GM19023 (cell line): ENCODE measurements at regions not wholly inside any gene's neighbourhood (a gene's known extent, or its start where the extent isn't known, plus 50 kb on each side); places are given as distances from the start of the nearest gene placed in this dataset.
"Not testable (repeated sequence)": the region's sequence is repeated elsewhere in the genome, so short reads cannot be mapped to it uniquely, and the experiment has no call there.

Source experiments
- ATAC-seq: cut with Tn5 transposase; IDR thresholded peaks from one replicate; pipeline ENCODE4 v1.9.1; 2021; ENCODE audit warnings: mild to moderate bottlenecking, moderate library complexity; ENCODE audit not compliant: unreplicated experiment

GRCh38 chr6:16912756-16913155 lies 151.5 kb upstream of the ATXN1 start:
- no peak for ATAC-seq

DNA sequence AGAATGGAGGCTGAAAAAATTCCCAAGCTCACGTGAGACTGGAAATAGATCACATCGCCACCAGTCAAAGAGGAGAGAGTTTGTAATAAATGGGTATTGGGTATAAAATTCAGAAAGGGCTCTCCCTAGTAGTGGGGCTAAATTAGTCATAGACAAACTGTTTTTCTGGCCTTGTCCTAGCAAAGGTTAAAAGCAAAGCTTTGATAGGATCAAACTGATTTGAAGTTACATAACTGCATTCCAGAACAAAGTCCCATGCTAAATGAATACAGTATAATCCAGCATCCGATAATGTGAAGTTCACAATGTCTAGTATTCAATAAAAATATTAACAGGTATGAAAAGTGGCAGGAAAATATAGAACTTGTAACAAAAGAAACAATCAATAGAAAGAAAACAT lies 149.8 kb upstream of the ATXN1 start:
- ATAC-seq = no peak

DNA sequence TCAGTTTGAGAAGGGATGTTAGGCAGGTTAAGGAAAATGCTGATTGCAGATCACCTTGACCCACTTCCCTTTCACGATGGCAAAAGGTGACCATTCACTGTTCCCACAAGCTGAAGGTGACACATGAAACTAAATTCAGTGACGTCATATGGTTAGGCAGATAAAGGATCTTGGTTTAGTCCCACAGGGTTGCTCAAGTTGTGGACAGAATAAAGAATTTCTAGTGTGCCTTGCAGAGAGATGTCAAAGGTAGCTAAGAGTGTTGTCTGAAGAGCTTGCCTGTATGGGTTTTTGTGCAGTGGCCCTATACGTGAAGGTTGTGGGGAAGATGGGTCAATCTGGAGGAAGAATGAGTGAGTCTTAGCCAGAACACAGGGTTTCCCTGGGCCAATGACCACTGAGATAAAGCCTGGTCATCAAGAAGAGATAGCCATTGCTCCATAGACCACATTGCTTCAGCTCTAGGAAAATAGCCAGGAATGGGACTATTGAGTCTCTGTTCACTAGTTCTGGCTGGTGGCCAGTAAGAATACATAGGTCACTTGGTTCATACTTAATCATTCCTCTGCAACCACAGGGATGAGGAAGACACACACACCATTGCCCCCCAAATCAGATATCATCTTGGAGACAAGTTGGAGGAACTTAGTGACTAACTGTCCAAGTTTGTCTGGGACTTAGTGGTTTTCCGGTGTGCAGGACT lies 148.5 kb upstream of the ATXN1 start:
- no peak for ATAC-seq

DNA sequence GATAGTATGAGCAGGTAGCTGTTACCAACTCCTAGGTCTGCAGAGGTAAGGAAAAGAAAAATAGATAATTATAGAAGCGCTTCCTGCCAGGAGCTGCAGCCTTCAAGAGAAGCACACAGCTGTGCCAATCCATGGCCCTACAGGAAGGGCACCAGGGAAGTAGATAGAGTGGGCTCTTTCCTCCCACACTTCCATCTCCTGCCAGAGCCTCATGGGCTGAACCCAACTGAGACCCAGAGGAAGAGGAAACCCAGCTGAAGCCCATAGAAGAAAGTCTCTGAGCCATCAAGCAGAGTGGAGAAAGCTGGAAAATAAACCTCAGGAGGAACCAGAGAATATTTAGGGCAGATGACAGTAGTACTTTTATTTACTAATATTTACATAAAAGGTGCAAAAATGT lies 146.7 kb upstream of the ATXN1 start:
- ATAC-seq = no peak

DNA sequence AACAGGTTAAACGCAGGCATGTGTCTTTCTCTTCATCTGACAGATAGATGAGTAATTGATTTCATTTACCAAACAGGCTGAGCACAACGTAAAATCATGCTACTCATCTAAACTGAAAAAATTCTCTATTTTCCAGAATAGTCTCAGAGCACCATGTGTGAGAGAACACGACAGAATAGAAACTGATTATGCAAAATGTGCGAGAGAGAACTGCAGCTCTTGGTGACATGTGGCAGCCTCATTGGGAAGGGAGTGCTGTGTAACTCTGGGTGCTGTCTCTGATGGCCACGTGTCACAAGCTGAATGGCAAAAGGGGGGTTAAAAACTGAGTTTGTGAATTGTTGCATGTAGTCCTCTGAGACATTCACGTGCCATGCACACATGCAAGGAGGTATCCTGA lies 143.7 kb upstream of the ATXN1 start:
- no peak for ATAC-seq

- no peak for ATAC-seq
These were observed 142.2 kb upstream of the ATXN1 start for GRCh38 chr6:16903470-16903869.

DNA sequence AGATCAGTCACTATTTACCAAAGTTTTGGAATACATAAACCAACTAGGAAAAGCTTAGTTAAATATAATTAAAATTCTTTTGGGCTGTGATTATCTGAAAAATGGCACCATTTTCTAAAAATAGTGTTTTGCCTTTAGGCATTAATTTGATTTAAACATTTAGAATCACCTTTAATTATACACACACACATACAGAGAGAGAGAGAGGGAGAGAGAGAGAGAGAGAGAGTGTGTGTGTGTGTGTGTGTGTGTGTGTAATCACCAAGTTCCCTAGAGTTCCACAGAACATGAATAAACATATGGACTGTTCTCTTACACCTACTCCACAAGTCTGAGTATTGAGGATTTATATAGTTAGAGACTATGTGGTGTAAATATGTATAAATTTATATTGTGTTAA lies 141.2 kb upstream of the ATXN1 start:
- ATAC-seq = no peak

GRCh38 chr6:16901782-16902181 lies 140.5 kb upstream of the ATXN1 start:
- no peak for ATAC-seq

DNA sequence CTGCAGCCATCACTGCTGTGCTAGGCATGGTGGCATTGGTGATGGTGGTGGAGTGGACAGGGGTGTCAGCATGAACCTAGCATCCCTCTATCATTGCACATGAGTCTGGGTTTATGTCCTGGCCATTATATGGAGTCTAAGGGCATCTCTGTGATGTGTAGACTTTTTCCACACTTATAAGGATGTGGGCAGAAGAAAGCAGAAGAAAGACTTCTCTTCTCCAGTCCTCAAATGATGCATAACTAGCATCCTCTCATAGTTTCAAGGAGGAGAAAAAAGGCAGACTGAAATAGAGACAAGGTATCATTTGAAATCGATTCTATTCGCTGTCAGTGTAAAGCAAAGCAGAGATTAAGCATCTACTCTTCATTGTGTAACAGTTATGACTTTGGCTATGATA lies 140.0 kb upstream of the ATXN1 start:
- no peak for ATAC-seq

DNA sequence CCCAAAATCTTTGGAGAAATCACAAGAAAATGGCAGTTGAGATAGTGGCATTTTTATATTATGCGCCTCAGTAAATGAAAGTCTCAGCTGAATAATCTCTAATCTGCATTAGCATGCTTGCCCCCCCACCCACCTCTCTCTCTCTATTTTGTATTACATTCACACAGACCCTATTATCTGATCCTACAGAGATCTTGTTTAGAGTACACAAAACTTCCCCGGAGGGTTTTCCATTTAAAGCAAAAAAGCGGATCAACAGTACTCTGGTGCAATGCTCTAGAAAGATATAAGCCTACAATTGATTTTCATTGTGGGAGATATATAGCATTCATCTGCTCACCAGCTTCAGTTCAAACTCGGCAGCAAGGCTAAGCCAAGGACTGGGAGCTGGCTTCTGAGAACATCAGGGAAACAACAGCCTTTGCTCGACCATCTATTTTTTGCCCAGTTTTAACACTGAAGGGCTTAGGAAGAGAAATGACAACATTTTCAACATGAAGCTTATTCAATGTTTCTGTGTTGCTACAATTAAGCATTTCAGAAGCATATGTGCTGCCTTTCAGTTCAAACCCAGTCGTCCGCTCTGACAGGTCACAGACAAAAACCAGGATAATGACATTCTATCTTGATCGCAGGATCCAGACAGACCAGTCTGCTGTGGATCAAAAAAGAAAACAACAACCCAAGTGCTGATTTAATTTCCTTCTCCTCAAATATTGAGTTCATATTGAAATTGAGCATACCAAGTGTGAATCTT lies 137.6 kb upstream of the ATXN1 start:
- ATAC-seq = no peak

GRCh38 chr6:16897669-16898068 lies 136.4 kb upstream of the ATXN1 start:
- no peak for ATAC-seq

GRCh38 chr6:16894301-16894700 lies 133.0 kb upstream of the ATXN1 start:
- ATAC-seq = no peak

GRCh38 chr6:16891110-16891509 lies 129.8 kb upstream of the ATXN1 start:
- ATAC-seq = not testable (repeated sequence)

GRCh38 chr6:16885411-16886160 lies 124.3 kb upstream of the ATXN1 start:
- no peak for ATAC-seq

DNA sequence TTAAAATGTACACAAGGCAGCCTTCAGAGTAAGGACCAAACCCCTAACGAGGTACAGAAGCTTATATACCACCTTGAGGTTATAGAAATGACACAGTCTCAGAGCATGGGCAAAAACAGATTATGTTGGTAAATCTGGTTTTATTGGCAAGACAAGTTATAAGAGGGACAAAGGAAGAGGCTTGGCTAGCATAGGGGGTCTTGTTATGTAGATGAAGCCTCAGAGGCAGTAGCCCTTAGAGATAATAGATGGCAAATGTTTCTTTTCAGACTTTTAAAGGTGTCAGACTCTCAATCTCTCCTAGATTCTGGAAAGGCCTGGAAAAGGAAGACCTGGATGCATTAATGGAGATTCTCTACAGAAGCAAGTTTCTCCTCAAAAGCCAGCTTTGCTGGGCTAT lies 123.3 kb upstream of the ATXN1 start:
- no peak for ATAC-seq

GRCh38 chr6:16883414-16883813 lies 122.2 kb upstream of the ATXN1 start:
- no peak for ATAC-seq

GRCh38 chr6:16882230-16882629 lies 121.0 kb upstream of the ATXN1 start:
- ATAC-seq = no peak

DNA sequence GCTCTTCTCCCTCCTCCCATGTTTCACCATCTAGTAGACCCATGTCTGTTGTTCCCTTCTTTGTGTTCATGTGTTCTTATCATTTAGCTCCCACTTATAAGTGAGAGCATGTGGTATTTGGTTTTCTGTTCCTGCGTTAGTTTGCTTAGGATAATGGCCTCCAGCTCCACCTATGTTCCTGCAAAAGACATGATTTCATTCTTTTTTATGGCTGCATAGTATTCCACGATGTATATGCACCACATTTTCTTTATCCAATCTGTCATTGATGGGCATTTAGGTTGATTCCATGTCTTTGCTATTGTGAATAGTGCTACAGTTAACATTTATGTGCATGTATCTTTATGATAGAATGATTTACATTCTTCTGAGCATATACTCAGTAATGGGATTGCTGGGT lies 115.6 kb upstream of the ATXN1 start:
- ATAC-seq = not testable (repeated sequence)

GRCh38 chr6:16876201-16876600 lies 114.9 kb upstream of the ATXN1 start:
- no peak for ATAC-seq

DNA sequence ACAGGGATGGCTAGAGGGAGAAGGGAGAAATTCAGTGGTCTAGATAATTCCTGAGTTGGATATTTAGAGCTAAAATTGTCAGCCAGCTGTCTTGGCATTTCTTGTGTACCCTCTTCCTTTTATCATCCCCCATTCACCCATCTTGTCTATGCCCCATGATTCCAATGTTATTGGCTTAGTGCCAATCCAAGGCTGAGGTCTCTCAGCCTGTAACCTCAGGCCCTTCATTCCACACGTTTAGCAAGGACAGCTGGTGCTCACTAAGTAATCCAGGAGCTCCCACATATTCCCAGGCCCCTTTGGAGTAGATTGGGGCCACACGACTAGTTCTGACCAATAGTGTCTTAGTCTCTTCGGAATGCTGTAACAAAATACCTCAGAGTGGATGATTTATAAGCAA lies 112.4 kb upstream of the ATXN1 start:
- no peak for ATAC-seq

GRCh38 chr6:16872543-16873235 lies 111.4 kb upstream of the ATXN1 start:
- no peak for ATAC-seq
